H1 (cell line): ENCODE measurements at regions not wholly inside any gene's neighbourhood (a gene's known extent, or its start where the extent isn't known, plus 50 kb on each side); places are given as distances from the start of the nearest gene placed in this dataset.

Experiments
- CBX5 ChIP-seq: fragments of 300-800, 300-1000 bp; sonication (generic); IDR thresholded peaks from 2 replicates; pipeline ENCODE4 v1.7.1; 2016; ENCODE audit warnings: antibody characterized with exemption, low read length, low read depth
- CHD2 ChIP-seq: IDR thresholded peaks from 2 replicates; pipeline ENCODE4 v1.6.1; 2012; ENCODE audit warnings: low read length, improper control_type of control experiment
- CHD7 ChIP-seq: fragments of 300-600 bp; sonication (generic); IDR thresholded peaks from 2 replicates; pipeline ENCODE4 v1.7.1; 2012; ENCODE audit warnings: low read length, moderate library complexity, mild to moderate bottlenecking, inconsistent platforms; ENCODE audit not compliant: insufficient replicate concordance
- CTCF ChIP-seq, 3 experiments: IDR thresholded peaks; 1 replicate in 2 of 3; 2 replicates in 1 of 3; pipeline versions ENCODE4 v1.5.1 to v1.6.1; 2011; ENCODE audit warnings: low read length in 3 of 3, mild to moderate bottlenecking in 3 of 3, inconsistent platforms in 2 of 3, low read depth in 1 of 3, moderate library complexity in 1 of 3; ENCODE audit not compliant: insufficient read depth in 1 of 3; ENCODE audit errors: control extremely low read depth in 1 of 3
- E2F6 ChIP-seq: IDR thresholded peaks from 2 replicates; pipeline ENCODE4 v1.6.1; 2012; ENCODE audit warnings: inconsistent platforms
- SP1 ChIP-seq: IDR thresholded peaks from 2 replicates; pipeline ENCODE4 v1.6.1; 2011; ENCODE audit warnings: low read depth, low read length

- TF ChIP-seq CHD7, result no peak
- TF ChIP-seq CHD2, result no peak
- no peak for TF ChIP-seq E2F6
- TF ChIP-seq CTCF (IDR thresholded peaks at IDR 0.05; ENCODE audit: control extremely low read depth in 1 of 3, insufficient read depth in 1 of 3, low read depth in 1 of 3, low read length in 3 of 3), result no peak
- TF ChIP-seq CBX5, result no peak
- TF ChIP-seq SP1, result no peak
Measured at GRCh38 chr3:106217745-106218144, 348.9 kb upstream of the CBLB start (continued).
